AG10803 (cell line): ENCODE measurements at regions not wholly inside any gene's neighbourhood (a gene's known extent, or its start where the extent isn't known, plus 50 kb on each side); places are given as distances from the start of the nearest gene placed in this dataset.

Experiments used
- DNase-seq: peaks from one replicate; pipeline ENCODE4 v3.0.0; 2010; ENCODE audit warnings: low read depth
- H3K4me3 ChIP-seq: 2 replicates; pipeline ENCODE4 v1.5.1; 2011; ENCODE audit warnings: mild to moderate bottlenecking, low read length, control low read depth
- CTCF ChIP-seq: conservative IDR thresholded peaks from 2 replicates; pipeline ENCODE4 v1.5.1; 2011; ENCODE audit warnings: mild to moderate bottlenecking, low read length, control low read depth, inconsistent platforms

- no peak for TF ChIP-seq CTCF
- no peak overlapping the region for H3K4me3 ChIP-seq
- no peak for DNase-seq
Observed at GRCh38 chr1:47555306-47555705, 117.5 kb downstream of the FOXD2 start.

DNA sequence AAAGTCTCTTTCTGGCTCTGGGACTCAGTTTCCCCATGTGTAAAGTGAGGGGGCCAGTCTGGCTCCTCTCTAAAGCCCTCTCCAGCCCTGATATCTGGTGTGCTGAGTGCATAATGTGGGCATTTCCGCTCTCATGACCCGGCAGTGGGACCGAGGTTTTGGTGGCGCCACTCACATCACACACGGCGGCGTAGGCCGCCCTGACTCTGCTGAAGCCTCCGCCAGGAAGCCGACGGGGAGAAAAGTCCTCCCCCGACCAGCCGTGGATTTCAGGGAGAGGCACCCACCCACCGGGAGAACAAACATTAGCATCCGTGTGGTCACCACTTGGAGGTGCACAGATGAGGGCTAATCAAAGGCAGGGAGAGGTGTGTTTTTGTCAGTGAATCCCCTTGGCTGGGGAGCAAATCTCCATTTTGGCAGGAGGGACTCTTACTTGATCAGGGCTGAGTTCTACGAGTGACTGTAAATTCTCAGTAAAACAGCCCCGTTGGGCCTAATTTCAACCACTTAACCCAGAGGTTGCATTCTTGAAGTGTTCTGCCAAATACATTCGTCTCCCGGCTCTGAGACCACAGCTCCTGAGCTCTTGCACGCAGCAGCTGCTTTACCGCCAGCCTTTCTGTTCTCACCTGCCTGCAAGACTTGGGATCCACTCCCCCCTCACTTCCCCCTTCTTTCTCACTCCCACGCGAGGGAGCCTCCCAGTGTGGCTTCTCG lies 118.2 kb downstream of the FOXD2 start:
- no peak overlapping the region for H3K4me3 ChIP-seq
- no peak for TF ChIP-seq CTCF
- no peak for DNase-seq

DNA sequence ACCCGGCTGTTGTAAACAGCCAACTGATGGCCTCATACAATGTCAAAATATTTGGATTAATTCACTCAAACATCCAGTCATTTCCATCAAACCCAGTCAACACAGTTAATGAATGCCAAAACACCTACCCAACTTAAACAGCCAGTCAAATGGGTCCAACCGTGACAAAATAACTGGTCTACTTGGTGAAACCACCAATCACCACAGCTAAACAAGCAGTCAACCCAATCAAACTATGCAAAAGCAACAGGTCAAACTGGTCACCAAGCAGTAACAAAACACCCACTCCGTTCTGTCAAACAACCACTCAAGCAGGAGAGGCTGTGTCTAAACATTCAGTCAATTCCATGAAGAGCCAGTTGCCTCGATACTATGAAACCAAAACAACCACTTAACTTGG lies 119.2 kb downstream of the FOXD2 start:
- DNase-seq, result no peak
- TF ChIP-seq CTCF, result no peak

DNA sequence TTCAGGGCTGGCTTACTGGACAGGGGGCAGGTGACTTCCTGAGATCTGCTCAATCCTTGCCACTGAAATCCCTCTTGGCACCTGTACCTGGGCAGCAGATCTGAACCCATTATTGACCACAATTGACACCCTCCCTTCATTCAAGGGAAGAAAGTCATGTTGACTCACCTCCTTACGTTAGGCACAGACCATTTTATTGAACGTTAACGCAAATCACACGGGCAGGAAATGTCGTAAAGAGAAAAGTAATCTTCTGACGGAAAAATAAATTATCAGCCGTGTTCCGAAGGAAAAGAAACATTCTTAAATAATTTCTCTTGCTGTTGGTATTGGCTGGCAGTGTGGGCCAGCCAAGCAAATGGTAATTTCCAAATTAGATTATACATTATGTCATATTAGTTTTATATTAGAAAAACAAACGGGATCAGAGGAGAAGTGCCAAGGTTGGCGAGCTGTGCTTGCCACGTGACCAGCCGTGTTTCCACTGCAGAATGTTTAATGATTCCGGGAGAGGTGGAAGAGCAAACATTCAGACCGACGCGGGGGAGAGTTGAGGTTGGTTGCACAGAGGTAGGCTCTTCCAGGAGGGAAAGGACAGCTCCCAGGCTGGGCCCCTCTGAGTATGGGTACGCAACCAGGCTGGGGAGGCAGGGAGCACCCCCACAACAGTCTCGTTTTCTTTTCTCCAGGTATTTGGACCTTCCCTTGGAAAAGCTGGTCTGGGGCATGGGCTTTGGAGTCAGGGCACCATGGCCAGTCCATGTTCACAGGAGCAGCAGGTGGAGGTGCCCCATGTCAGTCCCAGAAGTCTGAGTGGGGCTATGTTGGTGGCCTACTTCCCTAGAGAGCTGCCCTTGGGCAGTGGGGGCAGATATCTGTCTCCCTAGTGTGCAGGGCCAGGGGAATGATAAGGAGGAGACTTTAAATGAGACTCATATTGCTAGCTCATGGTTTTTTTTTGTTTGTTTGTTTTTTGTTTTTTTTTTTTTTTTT lies 121.1 kb downstream of the FOXD2 start:
- H3K4me3 ChIP-seq, result no peak overlapping the region
- DNase-seq, result no peak
- no peak for TF ChIP-seq CTCF

More for the DNA sequence above, 119.2 kb downstream of the FOXD2 start:
- no peak overlapping the region for H3K4me3 ChIP-seq

DNA sequence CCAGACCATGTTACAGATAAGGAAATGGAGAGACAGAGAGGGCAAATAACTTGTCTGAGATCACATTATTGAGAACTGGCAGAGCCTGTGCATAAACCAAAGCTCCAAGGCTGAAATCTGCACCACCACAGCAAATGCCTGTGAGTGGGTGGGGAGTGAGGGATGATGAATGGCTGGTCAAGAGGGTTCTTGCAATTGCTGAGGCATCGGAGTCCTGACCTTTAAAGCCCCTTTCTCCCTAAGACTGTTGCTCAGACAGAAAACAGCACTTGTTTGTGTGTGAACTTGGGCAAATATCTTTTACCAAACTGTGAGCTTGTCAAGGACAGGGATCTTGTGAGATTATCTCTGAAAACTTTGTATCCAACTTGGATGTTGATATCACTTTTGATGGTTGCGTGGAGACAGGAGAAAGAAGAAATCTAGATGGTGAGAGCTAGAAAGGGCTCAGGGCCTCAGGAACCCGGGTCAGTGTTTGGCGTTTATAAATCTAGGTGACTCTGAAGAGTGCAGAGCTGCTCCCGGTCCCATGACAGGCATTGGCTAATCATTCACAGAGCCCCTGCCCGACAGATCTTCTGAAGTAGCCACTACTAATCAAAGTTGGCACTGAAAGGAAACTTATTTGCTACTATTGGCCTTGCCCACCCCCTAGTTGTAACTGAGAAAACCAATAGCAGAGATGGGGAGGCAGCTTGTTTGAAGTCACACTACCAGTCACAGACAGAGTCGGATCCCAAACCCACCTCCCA lies 122.3 kb downstream of the FOXD2 start:
- no peak overlapping the region for H3K4me3 ChIP-seq
- TF ChIP-seq CTCF, result no peak
- no peak for DNase-seq

DNA sequence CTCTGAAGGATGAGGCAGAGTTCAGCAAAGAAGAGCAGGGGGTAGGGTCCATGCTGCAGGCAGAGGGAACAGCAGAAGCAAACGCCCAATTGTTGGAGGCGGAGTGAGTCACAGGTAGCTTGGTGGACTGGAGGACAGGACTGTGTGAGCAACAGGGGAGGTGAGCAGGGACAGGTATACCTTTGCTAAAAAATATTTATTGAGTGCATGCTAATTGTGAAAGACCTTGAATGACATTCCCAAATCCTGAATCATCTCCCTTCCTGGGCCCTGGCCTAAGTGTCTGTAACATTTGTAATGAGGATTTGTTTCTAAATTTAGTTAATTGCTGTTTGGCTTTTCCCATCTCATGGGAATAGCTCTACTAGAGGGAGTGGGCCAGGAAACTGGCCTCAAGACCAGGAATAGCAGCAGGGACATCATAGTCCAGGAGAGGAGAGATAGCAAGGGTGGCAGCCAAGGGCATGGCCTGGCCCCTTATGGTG lies 123.7 kb downstream of the FOXD2 start:
- H3K4me3 ChIP-seq, result no peak overlapping the region
- no peak for TF ChIP-seq CTCF
- peak; percentile 15 for DNase-seq
